Caki2 (cell line): ENCODE measurements at regions not wholly inside any gene's neighbourhood (a gene's known extent, or its start where the extent isn't known, plus 50 kb on each side); places are given as distances from the start of the nearest gene placed in this dataset.
"Not testable (repeated sequence)": the region's sequence is repeated elsewhere in the genome, so short reads cannot be mapped to it uniquely, and the experiment has no call there.

ENCODE experiments used
- DNase-seq: peaks from one replicate; pipeline ENCODE4 v3.0.0-alpha.2; 2015; ENCODE audit warnings: low read depth
- in situ Hi-C: cut with HindIII; loops from 2 replicates; pipeline ENCODE4 v1.10.0; 2016; ENCODE audit warnings: low sequenced_read_pairs, low pct_unique_long_range_greater_than_20kb, mixed read lengths

- no peak for DNase-seq
- in situ Hi-C loops: no loop called here
These were observed 156.2 kb upstream of the PARD3B start for GRCh38 chr2:204389120-204389519.

- DNase-seq: no peak
- in situ Hi-C loops: no loop called here
These were observed 155.4 kb upstream of the PARD3B start for GRCh38 chr2:204389856-204390255.

GRCh38 chr2:204395539-204395938, 149.7 kb upstream of the PARD3B start:
- in situ Hi-C loops: no loop called here
- no peak for DNase-seq

- in situ Hi-C loops: no loop called here
- DNase-seq: no peak
These were observed 144.2 kb upstream of the PARD3B start for GRCh38 chr2:204401114-204401513.

GRCh38 chr2:204407204-204408014, 137.9 kb upstream of the PARD3B start:
- in situ Hi-C loops: no loop called here
- DNase-seq: peak; percentile 83

- in situ Hi-C loops, DNase-seq: not testable (repeated sequence)
These were observed 132.5 kb upstream of the PARD3B start for GRCh38 chr2:204412782-204413181.

- no peak for DNase-seq
- in situ Hi-C loops: no loop called here
These were observed 129.7 kb upstream of the PARD3B start for GRCh38 chr2:204415406-204416181.

- in situ Hi-C loops: no loop called here
- no peak for DNase-seq
These were observed 129.0 kb upstream of the PARD3B start for GRCh38 chr2:204416236-204416635.

- in situ Hi-C loops: no loop called here
- no peak for DNase-seq
These were observed 119.5 kb upstream of the PARD3B start for GRCh38 chr2:204425821-204426220.

- in situ Hi-C loops: no loop called here
- no peak for DNase-seq
These were observed 116.6 kb upstream of the PARD3B start for GRCh38 chr2:204428675-204429074.

- DNase-seq: no peak
- in situ Hi-C loops: no loop called here
These were observed 113.7 kb upstream of the PARD3B start for GRCh38 chr2:204431529-204431928.

- DNase-seq: peak; percentile 12
- in situ Hi-C loops: no loop called here
These were observed 113.1 kb upstream of the PARD3B start for GRCh38 chr2:204432196-204432595.

GRCh38 chr2:204434660-204435462, 110.4 kb upstream of the PARD3B start:
- in situ Hi-C loops: no loop called here
- no peak for DNase-seq

GRCh38 chr2:204436230-204436629, 109.0 kb upstream of the PARD3B start:
- in situ Hi-C loops: no loop called here
- DNase-seq: no peak

- no peak for DNase-seq
- in situ Hi-C loops: no loop called here
These were observed 107.9 kb upstream of the PARD3B start for GRCh38 chr2:204437408-204437807.

GRCh38 chr2:204437815-204438756, 107.2 kb upstream of the PARD3B start:
- no peak for DNase-seq
- in situ Hi-C loops: no loop called here

- no peak for DNase-seq
- in situ Hi-C loops: no loop called here
These were observed 104.0 kb upstream of the PARD3B start for GRCh38 chr2:204441316-204441715.

GRCh38 chr2:204445149-204445548, 100.1 kb upstream of the PARD3B start:
- in situ Hi-C loops: no loop called here
- no peak for DNase-seq
